Hematopoietic multipotent progenitor cell (in vitro differentiated cells): ENCODE measurements at regions not wholly inside any gene's neighbourhood (a gene's known extent, or its start where the extent isn't known, plus 50 kb on each side); places are given as distances from the start of the nearest gene placed in this dataset. TPM values are rescaled to one million over a fixed set of nuclear protein-coding genes. Genes with fewer than 3 reads are reported as not detected.
A peak's percentile ranks its signal among the peaks of the same experiment; 100 is the strongest.

Source experiments
- DNase-seq, 3 donors: peaks; one replicate each; pipeline ENCODE4 v3.0.0-alpha.2; 2011 to 2015; ENCODE audit warnings: low read depth in 2 of 3, low spot score in 2 of 3
- small RNA-seq: library from RNA; depleted of rRNA; stranded (forward); fragments of <200 nt; gene quantifications from one replicate; pipeline ENCODE3, GENCODE V24; 2012

- no peak for DNase-seq
Observed at GRCh38 chr5:130280528-130281217, 376.4 kb downstream of the CHSY3 start.

GRCh38 chr5:130279386-130279785 lies 375.1 kb downstream of the CHSY3 start:
- DNase-seq, result no peak

DNA sequence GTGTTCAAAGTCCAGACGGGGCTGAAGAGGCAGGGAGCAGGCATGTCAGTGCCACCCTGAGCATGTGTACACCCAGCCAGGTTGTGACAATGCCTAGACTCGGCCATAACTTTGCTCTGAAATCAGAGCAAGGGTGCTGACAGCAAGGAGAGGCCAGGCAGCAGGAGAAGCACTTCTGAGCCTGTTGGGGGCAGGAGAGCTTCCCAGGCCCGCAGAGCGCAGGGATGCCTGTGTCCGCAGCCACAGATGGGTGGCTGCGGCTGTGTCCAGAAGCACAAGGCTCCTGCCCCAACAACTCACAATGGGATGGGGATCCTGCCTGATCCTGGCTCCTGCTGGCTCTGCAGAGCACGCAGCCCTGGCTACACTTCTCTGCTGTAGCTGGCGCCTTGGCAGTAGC lies 373.9 kb downstream of the CHSY3 start:
- DNase-seq, result no peak

DNA sequence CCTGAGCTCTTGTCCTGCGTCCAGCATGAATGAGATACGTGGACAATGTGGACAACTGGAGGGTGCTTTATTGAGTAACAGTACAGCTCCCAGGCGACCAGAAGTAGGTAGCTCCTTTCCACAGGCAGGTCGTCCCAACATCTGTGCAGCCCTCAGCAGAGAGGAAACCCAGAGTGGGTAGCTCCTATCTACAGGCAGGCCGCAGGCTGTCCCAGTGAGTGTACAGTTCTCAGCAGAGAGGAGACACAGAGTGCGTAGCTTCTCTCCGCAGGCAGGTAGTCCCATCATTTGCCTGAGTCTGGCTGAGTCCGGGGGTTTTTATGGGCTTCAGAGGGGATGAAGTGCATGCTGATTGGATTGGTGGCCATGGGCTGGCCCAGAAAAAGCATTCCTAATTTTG lies 373.3 kb downstream of the CHSY3 start:
- DNase-seq, result no peak

DNA sequence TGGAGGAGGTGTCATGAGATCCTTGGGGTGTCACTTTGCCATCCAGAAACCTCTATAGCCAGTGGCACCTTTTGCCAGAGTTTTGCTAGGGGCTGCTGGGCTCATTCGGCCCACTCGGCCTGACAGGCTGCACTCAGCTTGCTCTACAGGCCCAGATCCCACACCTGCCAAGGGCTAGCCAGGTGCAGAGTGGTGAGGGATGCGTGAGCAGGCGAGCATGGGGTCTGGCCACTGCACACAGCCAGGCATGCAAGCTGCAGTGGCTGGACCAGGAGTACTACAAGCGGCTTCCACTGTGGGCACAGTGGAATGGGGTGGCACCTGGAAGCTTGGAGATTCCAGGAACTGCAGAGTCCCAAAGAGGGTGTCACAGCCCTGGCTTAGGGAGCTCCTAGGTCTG lies 372.7 kb downstream of the CHSY3 start:
- DNase-seq, result no peak

- DNase-seq, result no peak
Observed at GRCh38 chr5:130272837-130273236, 368.6 kb downstream of the CHSY3 start.

DNA sequence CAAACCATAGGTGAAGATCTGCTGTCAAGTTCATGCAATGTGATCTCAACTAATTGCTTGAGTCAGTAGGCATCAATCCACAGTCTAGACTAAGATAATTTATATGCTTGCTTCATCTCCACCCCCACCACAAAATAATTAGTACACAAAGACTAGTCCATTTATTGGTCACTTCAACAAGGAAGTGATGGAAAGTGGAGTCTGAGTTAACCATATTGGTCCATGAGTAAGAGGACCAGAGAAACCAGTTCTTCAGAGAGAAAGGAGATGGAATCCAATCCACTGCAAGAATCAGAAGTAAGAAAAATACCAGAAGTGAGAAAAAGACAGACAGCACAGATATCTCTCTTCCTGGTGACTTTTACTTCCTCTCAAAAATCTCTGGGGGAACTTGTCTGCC lies 366.5 kb downstream of the CHSY3 start:
- no peak for DNase-seq

- DNase-seq, result no peak
Observed at GRCh38 chr5:130268489-130268888, 364.2 kb downstream of the CHSY3 start.

- DNase-seq, result no peak
Observed at GRCh38 chr5:130267926-130268325, 363.7 kb downstream of the CHSY3 start.

- DNase-seq, result no peak
Observed at GRCh38 chr5:130260481-130260880, 356.2 kb downstream of the CHSY3 start.

GRCh38 chr5:130251931-130252330 lies 347.7 kb downstream of the CHSY3 start:
- DNase-seq, result peak in 1 of 3 donors; percentile 38

- no peak for DNase-seq
Observed at GRCh38 chr5:130243641-130244040, 339.4 kb downstream of the CHSY3 start.

- peak in 1 of 3 donors; percentile 27 for DNase-seq
Observed at GRCh38 chr5:130237721-130238120, 333.5 kb downstream of the CHSY3 start.

Small RNA genes lying in the stretch of these regions (small RNA-seq; reads per million reads assigned to genes)
- gene AC113367.2, result not detected
- gene RNU7-53P, result not detected
